Fibroblast of skin of scalp (primary cell): ENCODE measurements at regions not wholly inside any gene's neighbourhood (a gene's known extent, or its start where the extent isn't known, plus 50 kb on each side); places are given as distances from the start of the nearest gene placed in this dataset.
A peak's percentile ranks its signal among the peaks of the same experiment; 100 is the strongest.
"Not testable (repeated sequence)": the region's sequence is repeated elsewhere in the genome, so short reads cannot be mapped to it uniquely, and the experiment has no call there.

ENCODE experiments used
- DNase-seq: peaks from one replicate; pipeline ENCODE4 v3.0.0-alpha.2; 2013

- DNase-seq = no peak
Observed at GRCh38 chrX:34404386-34405070, 252.6 kb downstream of the TMEM47 start.

- peak; percentile 3 for DNase-seq
Observed at GRCh38 chrX:34401411-34401810, 255.7 kb downstream of the TMEM47 start.

GRCh38 chrX:34382416-34382815, 250.3 kb upstream of the FAM47A start:
- peak; percentile 74 for DNase-seq

GRCh38 chrX:34381241-34381640, 249.1 kb upstream of the FAM47A start:
- DNase-seq = no peak

DNA sequence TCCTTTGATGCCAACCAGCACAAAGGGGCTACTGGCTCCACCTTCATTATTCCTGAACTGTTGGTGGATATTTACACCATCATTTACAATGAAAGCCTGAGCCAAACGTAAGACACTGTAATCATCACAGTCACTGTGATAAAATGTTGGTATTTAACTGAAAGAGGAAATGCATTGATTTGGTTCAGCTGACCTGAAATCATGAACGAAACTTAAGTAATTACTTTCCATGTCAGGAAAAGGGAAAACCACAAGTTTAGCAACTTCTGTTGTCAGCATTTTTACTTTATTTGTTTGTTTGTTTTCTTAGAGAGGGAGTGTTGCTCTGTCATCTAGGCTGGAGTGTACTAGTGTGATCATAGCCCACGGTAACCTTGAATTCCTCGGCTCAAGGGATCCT, 247.8 kb upstream of the FAM47A start:
- no peak for DNase-seq

DNA sequence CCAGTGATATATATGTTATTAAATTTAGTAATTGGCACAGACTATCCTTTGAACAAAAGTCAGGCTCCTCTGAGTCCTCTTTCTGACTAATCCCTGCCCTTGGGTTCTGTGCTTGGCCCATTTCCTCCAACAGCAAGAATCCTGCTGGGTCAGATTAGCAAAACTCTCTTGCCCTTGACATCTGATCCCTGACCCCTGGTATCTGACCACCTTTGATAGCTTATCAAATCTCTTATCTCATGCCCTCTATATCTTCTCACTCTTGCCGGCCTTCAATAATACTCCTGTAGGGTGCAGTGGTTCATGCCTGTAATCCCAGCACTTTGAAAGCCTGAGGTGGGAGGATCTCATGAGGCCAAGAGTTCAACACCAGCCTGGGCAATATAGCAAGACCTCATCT, 245.5 kb upstream of the FAM47A start:
- DNase-seq = no peak

DNA sequence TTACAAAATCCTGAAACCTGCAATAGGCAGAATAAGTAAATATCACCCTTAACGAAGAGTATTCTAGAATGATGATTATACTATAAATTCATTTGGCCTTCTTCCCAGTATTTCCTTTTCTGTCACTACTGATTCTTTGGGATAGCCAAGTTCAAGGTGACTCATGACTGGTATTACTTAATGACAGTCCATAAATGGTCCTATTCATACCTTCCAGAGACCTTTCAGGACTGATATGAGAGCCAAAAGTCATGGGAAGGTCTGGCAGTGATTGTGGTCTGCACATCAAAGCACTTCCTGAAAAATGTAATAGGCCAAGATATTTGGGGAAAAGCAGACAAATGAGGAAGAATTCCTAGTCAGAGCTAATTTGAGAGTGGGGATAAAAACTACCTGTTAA, 239.6 kb upstream of the FAM47A start:
- no peak for DNase-seq

DNA sequence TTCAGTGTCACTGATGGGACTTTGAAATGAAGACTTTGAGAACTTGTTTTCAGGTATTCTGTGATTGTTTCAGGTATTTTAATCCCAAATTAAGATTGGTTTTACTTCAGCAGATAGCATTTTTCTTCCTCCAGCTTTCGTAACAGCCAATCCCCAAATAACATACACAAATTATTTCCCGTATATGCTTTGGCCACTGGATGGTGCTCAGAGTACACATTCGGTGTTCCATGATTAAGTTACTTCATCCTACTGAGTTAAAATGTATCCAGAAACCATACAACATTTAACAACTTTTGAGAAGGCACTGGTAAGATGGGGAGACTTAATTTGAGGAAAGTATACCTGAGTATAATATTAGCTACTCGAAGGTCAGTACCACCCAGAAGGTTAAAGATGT, 233.4 kb upstream of the FAM47A start:
- peak; percentile 13 for DNase-seq

DNA sequence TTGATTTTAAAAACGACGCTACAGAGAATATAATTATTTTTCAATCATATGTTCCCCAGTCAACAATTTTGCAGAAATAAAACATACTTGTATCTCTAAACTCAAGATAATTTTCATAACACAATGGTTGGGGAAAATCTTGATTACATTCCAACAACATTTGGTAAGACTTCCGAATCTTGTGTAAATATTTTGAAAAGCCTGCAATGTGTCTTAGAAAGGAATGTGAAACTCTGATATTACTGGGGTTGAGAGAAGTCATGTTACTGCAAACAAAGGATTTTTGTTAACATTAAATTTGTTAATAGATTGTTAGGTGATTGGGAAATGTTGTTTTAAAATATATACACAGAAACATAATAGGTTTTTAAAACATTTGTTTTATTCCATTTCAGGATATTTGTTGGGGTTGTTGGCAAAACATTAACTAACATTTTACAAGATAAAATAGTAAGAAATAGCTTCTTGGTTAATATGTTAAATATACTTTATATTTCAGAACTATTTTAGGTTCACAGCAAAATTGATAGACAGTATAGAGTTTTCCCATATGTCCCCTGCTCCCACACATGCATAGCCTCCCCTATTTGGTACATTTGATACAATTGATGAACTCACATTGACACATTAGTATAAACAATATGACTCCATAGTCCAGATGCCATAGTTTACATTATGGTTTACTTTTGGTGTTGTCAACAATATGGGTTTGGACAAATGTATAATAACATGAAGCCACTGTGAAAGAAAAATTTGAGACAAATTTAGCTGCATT, 218.6 kb upstream of the FAM47A start:
- no peak for DNase-seq

- DNase-seq = no peak
Observed at GRCh38 chrX:34343001-34343400, 210.9 kb upstream of the FAM47A start.

- no peak for DNase-seq
Observed at GRCh38 chrX:34341814-34342213, 209.7 kb upstream of the FAM47A start.

DNA sequence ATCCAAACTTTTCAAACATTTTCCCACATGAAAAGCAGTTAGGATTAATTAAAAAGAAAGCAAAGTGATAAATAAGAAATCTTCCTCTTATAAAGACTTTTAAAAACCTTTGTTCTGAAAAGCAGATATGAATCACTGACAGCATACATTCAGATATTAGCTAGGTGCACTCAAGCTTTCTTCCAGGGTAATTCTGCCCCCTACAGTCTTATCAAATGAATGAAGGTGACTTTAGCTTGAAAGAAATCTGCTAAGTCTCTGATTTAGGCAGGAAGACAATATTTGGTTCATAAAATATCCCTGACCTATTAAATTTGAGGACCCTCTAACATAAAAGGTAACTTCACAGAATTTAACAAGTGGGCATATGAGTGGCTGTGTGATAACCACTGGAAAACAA, 209.1 kb upstream of the FAM47A start:
- no peak for DNase-seq

DNA sequence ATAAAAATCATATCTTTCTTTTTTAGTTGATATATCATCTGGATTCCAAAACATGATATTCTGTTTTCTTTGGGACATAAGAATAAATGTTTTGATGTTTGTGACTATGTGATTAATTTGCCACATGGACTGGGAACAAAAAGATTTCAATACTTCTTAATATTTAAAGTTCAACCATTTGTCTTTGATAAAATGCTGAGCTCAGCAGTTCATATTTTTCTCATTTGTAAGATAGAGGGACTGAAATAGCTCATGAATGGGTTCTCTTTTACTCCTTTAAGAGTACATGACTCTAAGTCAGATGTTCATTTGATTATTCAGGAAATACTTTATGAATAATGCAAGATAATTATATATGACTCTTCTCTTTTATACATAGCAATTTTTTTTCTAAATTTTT, 205.9 kb upstream of the FAM47A start:
- no peak for DNase-seq

DNA sequence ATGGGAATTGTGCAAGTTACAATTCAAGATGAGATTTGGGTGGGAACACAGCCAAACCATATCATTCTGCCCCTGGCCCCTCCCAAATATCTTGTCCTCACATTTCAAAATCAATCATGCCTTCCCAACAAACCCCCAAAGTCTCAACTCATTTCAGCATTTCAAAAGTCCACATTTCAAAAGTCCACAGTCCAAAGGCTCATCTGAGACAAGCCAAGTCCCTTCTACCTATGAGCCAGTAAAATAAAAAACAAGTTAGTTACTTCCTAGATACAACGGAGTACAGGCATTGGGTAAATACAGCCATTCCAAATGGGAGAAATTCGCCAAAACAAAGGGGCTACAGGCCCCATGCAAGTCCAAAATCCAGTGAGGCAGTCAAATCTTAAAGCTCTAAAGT, 203.3 kb upstream of the FAM47A start:
- DNase-seq = not testable (repeated sequence)

DNA sequence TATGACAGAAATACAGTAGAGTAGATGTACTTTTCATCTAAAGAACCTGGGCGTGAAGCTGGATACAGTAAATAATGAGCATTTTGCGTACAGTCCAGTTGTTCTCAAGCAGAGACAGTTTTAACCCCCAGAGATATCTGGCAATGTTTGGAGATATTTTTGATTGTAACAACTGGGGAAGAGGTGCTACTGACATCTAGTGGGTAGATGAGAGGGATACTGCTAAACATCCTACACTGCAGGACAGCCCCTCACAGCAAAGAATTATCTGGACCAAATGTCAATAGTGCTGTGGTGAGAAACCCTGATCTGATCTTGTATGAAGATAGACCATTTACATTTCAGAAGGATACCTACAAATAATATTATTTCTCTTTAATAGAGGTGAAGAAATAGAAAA, 200.2 kb upstream of the FAM47A start:
- DNase-seq = no peak

DNA sequence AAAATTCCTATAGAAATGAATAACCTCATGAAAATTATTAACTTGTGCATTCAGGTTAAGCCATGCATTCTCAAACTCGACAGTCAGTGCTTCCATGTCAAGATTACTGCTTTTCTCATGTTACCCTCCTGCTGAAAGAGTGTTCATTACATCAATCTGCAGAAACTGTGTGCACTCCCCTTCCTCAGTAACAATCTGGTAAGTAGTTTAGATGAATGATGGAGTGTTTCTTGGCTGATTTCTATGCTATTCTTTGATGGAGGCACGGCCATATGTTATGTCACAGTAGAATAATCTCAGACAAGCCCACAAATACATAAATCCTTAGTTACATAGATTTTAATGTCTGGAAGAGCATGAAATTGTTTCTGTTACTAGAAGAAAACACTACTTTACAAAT, 193.3 kb upstream of the FAM47A start:
- no peak for DNase-seq

- not testable (repeated sequence) for DNase-seq
Observed at GRCh38 chrX:34320424-34320823, 188.3 kb upstream of the FAM47A start.

- peak; percentile 18 for DNase-seq
Observed at GRCh38 chrX:34300871-34301270, 168.8 kb upstream of the FAM47A start.

GRCh38 chrX:34299451-34299967, 167.4 kb upstream of the FAM47A start:
- DNase-seq = no peak

GRCh38 chrX:34294665-34295064, 162.6 kb upstream of the FAM47A start:
- no peak for DNase-seq

DNA sequence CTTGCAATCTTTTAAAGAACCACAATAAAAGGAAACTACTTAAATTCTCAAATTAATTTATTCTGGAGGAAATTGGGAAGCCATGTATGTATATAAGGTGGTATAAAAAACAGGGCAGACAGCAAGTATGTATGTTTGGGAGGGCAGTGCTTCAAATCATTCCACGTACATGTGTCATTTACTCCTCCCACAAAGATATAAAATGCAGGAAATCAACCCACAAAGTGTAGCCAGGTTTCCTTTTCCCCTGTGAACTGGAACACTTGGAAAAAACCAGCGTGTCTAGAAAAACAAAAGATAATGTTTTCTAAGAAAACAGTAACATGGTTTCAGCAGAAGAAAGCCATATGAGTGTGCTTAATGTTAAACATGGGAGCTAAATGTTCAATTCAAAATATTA, 156.7 kb upstream of the FAM47A start:
- no peak for DNase-seq

- DNase-seq = no peak
Observed at GRCh38 chrX:34279866-34280560, 147.9 kb upstream of the FAM47A start.

- no peak for DNase-seq
Observed at GRCh38 chrX:34275699-34276098, 143.6 kb upstream of the FAM47A start.

GRCh38 chrX:34270434-34270833, 138.3 kb upstream of the FAM47A start:
- no peak for DNase-seq
